Osteocyte (in vitro differentiated cells): ENCODE measurements at regions not wholly inside any gene's neighbourhood (a gene's known extent, or its start where the extent isn't known, plus 50 kb on each side); places are given as distances from the start of the nearest gene placed in this dataset.

ENCODE experiments used
- DNase-seq: peaks from one replicate; pipeline ENCODE4 v3.0.0; 2021; ENCODE audit warnings: mixed read lengths; ENCODE audit not compliant: unreplicated experiment; ENCODE audit errors: extremely low spot score
- H3K27ac Mint-ChIP-seq: one replicate; pipeline ENCODE4 v1.8.0; 2021; ENCODE audit warnings: mild to moderate bottlenecking, mixed read lengths; ENCODE audit not compliant: unreplicated experiment
- H3K27me3 Mint-ChIP-seq: one replicate; pipeline ENCODE4 v1.8.0; 2021; ENCODE audit warnings: mixed read lengths; ENCODE audit not compliant: unreplicated experiment
- H3K36me3 Mint-ChIP-seq: one replicate; pipeline ENCODE4 v1.8.0; 2021; ENCODE audit warnings: mixed read lengths; ENCODE audit not compliant: unreplicated experiment
- H3K4me1 Mint-ChIP-seq: one replicate; pipeline ENCODE4 v1.8.0; 2021; ENCODE audit warnings: mixed read lengths; ENCODE audit not compliant: unreplicated experiment
- H3K4me3 Mint-ChIP-seq: one replicate; pipeline ENCODE4 v1.8.0; 2021; ENCODE audit warnings: mild to moderate bottlenecking, moderate library complexity, mixed read lengths; ENCODE audit not compliant: unreplicated experiment
- H3K9me3 Mint-ChIP-seq: one replicate; pipeline ENCODE4 v1.8.0; 2021; ENCODE audit warnings: mixed read lengths; ENCODE audit not compliant: unreplicated experiment
- TF ChIP-seq, protein P1 (sequence below): fragments of 200-600 bp; sonication (generic); IDR thresholded peaks from 2 replicates; pipeline ENCODE4 v1.5.0; 2021; ENCODE audit warnings: antibody characterized with exemption, mild to moderate bottlenecking, moderate library complexity

- TF ChIP-seq, protein P1, sequence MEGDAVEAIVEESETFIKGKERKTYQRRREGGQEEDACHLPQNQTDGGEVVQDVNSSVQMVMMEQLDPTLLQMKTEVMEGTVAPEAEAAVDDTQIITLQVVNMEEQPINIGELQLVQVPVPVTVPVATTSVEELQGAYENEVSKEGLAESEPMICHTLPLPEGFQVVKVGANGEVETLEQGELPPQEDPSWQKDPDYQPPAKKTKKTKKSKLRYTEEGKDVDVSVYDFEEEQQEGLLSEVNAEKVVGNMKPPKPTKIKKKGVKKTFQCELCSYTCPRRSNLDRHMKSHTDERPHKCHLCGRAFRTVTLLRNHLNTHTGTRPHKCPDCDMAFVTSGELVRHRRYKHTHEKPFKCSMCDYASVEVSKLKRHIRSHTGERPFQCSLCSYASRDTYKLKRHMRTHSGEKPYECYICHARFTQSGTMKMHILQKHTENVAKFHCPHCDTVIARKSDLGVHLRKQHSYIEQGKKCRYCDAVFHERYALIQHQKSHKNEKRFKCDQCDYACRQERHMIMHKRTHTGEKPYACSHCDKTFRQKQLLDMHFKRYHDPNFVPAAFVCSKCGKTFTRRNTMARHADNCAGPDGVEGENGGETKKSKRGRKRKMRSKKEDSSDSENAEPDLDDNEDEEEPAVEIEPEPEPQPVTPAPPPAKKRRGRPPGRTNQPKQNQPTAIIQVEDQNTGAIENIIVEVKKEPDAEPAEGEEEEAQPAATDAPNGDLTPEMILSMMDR, result no peak
- no peaks in the 10 kb centered on the region for H3K36me3 Mint-ChIP-seq
- H3K27ac Mint-ChIP-seq, result no peak overlapping the region
- no peaks in the 10 kb centered on the region for H3K27me3 Mint-ChIP-seq
- no peak for DNase-seq
- no peak overlapping the region for H3K4me3 Mint-ChIP-seq
- no peaks in the 10 kb centered on the region for H3K9me3 Mint-ChIP-seq
- no peaks in the 10 kb centered on the region for H3K4me1 Mint-ChIP-seq
These were observed 550.4 kb downstream of the TOX3 start for GRCh38 chr16:51996516-51996915.

DNA sequence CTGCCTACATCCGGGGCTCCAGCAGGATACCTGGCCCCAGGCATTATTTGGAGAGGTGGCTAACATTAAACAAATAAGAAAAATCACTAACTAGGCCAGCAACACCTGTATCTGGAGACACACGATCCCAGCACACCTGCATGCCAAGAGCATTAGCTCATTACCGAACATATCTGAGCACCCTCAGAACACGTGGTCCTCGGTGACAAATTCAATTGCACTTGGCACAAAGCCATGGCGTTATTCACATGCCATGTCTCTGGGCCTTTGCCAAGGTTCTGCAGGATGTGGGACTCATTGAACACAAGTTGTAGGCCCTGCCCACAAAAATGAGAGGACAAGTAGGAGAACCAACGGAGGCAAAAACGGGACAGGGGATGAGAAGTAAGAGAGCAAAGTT is 552.3 kb downstream of the TOX3 start:
- no peak for DNase-seq
- H3K36me3 Mint-ChIP-seq, result no peaks in the 10 kb centered on the region
- no peaks in the 10 kb centered on the region for H3K9me3 Mint-ChIP-seq
- H3K27ac Mint-ChIP-seq, result no peak overlapping the region
- H3K4me3 Mint-ChIP-seq, result no peak overlapping the region
- H3K4me1 Mint-ChIP-seq, result no peaks in the 10 kb centered on the region
- TF ChIP-seq, protein P1, result no peak
- H3K27me3 Mint-ChIP-seq, result no peaks in the 10 kb centered on the region

DNA sequence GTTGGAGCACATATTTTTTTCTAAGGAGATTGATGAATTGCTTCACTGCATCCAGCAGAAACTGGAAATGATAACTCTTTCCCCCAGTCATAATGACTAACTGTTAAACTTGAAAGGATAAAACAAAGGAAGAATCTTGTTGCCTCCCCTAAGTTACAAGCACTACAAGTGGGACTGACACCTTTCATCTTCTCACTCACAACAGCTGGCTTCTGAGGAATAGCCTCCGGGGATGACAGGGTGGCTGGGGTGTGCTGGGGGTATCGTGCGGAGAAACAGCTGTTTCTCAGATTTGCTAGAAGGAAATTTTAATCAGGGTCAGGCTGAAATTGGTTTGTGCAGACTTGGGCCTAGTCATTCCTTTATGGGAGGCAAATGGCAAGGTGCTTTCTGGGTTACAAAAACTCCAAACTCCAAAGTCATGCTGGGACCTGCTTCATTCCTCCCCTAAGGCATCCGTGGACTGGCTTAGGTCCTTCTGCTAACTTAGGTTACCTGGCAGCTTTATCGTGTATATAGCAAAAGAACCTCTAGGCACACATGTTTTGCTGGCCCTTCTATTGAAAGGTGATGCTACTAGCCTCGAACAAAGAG is 557.2 kb downstream of the TOX3 start:
- H3K27ac Mint-ChIP-seq, result no peak overlapping the region

GRCh38 chr16:51988977-51989376 is 558.0 kb downstream of the TOX3 start:
- H3K4me3 Mint-ChIP-seq, result no peak overlapping the region
- no peak for DNase-seq
- no peaks in the 10 kb centered on the region for H3K4me1 Mint-ChIP-seq
- H3K27me3 Mint-ChIP-seq, result no peaks in the 10 kb centered on the region
- H3K9me3 Mint-ChIP-seq, result no peaks in the 10 kb centered on the region
- TF ChIP-seq, protein P1, result no peak
- H3K36me3 Mint-ChIP-seq, result no peaks in the 10 kb centered on the region
- H3K27ac Mint-ChIP-seq, result no peak overlapping the region

More for the DNA sequence above, 557.2 kb downstream of the TOX3 start:
- TF ChIP-seq, protein P1, result no peak
- H3K4me3 Mint-ChIP-seq, result no peak overlapping the region
- no peaks in the 10 kb centered on the region for H3K27me3 Mint-ChIP-seq
- no peaks in the 10 kb centered on the region for H3K4me1 Mint-ChIP-seq
- no peaks in the 10 kb centered on the region for H3K9me3 Mint-ChIP-seq
- DNase-seq, result no peak
- no peaks in the 10 kb centered on the region for H3K36me3 Mint-ChIP-seq

DNA sequence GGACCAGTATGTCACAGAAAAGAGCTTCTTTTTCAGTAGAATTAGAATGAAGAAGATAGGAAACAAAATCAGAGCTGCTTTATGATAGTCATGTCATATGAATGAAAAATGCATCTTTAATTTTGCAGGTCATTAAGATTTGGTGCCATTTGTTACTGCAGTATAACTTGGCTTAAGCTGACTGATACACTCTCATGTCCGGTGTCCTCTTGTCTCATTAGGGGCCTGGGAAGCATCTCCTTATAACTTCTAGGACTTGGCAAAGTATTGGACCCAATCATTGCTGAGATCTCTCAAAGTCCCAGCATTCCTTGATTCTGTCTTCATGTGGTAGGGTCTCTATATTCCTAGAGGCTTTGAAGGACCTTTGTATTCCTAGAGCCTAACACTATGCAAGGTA is 559.4 kb downstream of the TOX3 start:
- no peak overlapping the region for H3K4me3 Mint-ChIP-seq
- H3K27me3 Mint-ChIP-seq, result no peaks in the 10 kb centered on the region
- TF ChIP-seq, protein P1, result no peak
- H3K9me3 Mint-ChIP-seq, result no peaks in the 10 kb centered on the region
- DNase-seq, result no peak
- no peaks in the 10 kb centered on the region for H3K36me3 Mint-ChIP-seq
- no peaks in the 10 kb centered on the region for H3K4me1 Mint-ChIP-seq
- no peak overlapping the region for H3K27ac Mint-ChIP-seq
